ENCODE measurements at regions not wholly inside any gene's neighbourhood (a gene's known extent, or its start where the extent isn't known, plus 50 kb on each side); places are given as distances from the start of the nearest gene placed in this dataset.

GRCh38 chr13:28586439-28587173, 72.3 kb upstream of the POMP start:
- no peak for TF ChIP-seq CTCF (conservative IDR thresholded peaks at IDR 0.05; ENCODE audit: low read depth, low read length)
- TF ChIP-seq EZH2 (IDR thresholded peaks at IDR 0.05; ENCODE audit: borderline replicate concordance, low read depth, low read length, poor library complexity, severe bottlenecking): no peak

All from A673 (cell line).